Skeletal muscle satellite cell (primary cell): ENCODE measurements at regions not wholly inside any gene's neighbourhood (a gene's known extent, or its start where the extent isn't known, plus 50 kb on each side); places are given as distances from the start of the nearest gene placed in this dataset.
"Not testable (repeated sequence)": the region's sequence is repeated elsewhere in the genome, so short reads cannot be mapped to it uniquely, and the experiment has no call there.

ENCODE experiments used
- H3K27me3 ChIP-seq: 2 replicates; pipeline ENCODE4 v1.7.0; 2013; ENCODE audit warnings: low read length; ENCODE audit not compliant: control insufficient read depth, insufficient read depth
- H3K36me3 ChIP-seq: 2 replicates; pipeline ENCODE4 v1.7.0; 2013; ENCODE audit warnings: mild to moderate bottlenecking, control low read depth, low read length; ENCODE audit not compliant: insufficient read depth
- H3K4me1 ChIP-seq: 2 replicates; pipeline ENCODE4 v1.7.0; 2013; ENCODE audit warnings: low read length; ENCODE audit not compliant: control insufficient read depth, insufficient read depth
- H3K4me2 ChIP-seq: 2 replicates; pipeline ENCODE4 v1.7.0; 2013; ENCODE audit warnings: mild to moderate bottlenecking, low read length
- H3K4me3 ChIP-seq: 2 replicates; pipeline ENCODE4 v1.7.0; 2013; ENCODE audit warnings: low read length
- H3K9ac ChIP-seq: 2 replicates; pipeline ENCODE4 v1.7.0; 2013; ENCODE audit warnings: mild to moderate bottlenecking, low read depth, low read length, moderate library complexity
- H3K9me3 ChIP-seq: replicated peaks from 2 replicates; pipeline ENCODE4 v1.7.0; 2013; ENCODE audit warnings: mild to moderate bottlenecking, control low read depth, low read length

GRCh38 chr4:3641501-3641900 lies 109.3 kb upstream of the LRPAP1 start:
- H3K27me3 ChIP-seq, result no peaks in the 10 kb centered on the region
- H3K9me3 ChIP-seq, result no peaks in the 10 kb centered on the region
- no peak overlapping the region for H3K4me3 ChIP-seq
- peaks cover 25% of the 10 kb centered on the region for H3K4me1 ChIP-seq
- H3K9ac ChIP-seq, result no peak overlapping the region
- no peak overlapping the region for H3K4me2 ChIP-seq
- H3K36me3 ChIP-seq, result no peaks in the 10 kb centered on the region

GRCh38 chr4:3640587-3640962 lies 108.4 kb upstream of the LRPAP1 start:
- no peaks in the 10 kb centered on the region for H3K36me3 ChIP-seq
- no peaks in the 10 kb centered on the region for H3K27me3 ChIP-seq
- no peak overlapping the region for H3K4me2 ChIP-seq
- H3K4me1 ChIP-seq, result peaks cover 18% of the 10 kb centered on the region
- H3K9ac ChIP-seq, result no peak overlapping the region
- no peaks in the 10 kb centered on the region for H3K9me3 ChIP-seq
- H3K4me3 ChIP-seq, result no peak overlapping the region

GRCh38 chr4:3639613-3640586 lies 107.7 kb upstream of the LRPAP1 start:
- H3K27me3 ChIP-seq, result no peaks in the 10 kb centered on the region
- H3K4me2 ChIP-seq, result no peak overlapping the region
- no peak overlapping the region for H3K9ac ChIP-seq
- H3K4me3 ChIP-seq, result no peak overlapping the region
- no peaks in the 10 kb centered on the region for H3K36me3 ChIP-seq
- no peaks in the 10 kb centered on the region for H3K9me3 ChIP-seq
- H3K4me1 ChIP-seq, result peaks cover 11% of the 10 kb centered on the region

GRCh38 chr4:3638080-3638795 lies 106.0 kb upstream of the LRPAP1 start:
- H3K36me3 ChIP-seq, result no peaks in the 10 kb centered on the region
- no peak overlapping the region for H3K4me2 ChIP-seq
- no peak overlapping the region for H3K4me3 ChIP-seq
- H3K9me3 ChIP-seq, result no peaks in the 10 kb centered on the region
- H3K4me1 ChIP-seq, result peaks cover 11% of the 10 kb centered on the region
- H3K27me3 ChIP-seq, result no peaks in the 10 kb centered on the region
- no peak overlapping the region for H3K9ac ChIP-seq

- peaks cover 11% of the 10 kb centered on the region for H3K4me1 ChIP-seq
- no peaks in the 10 kb centered on the region for H3K27me3 ChIP-seq
- no peak overlapping the region for H3K4me3 ChIP-seq
- no peaks in the 10 kb centered on the region for H3K36me3 ChIP-seq
- H3K9me3 ChIP-seq, result no peaks in the 10 kb centered on the region
- H3K9ac ChIP-seq, result no peak overlapping the region
- no peak overlapping the region for H3K4me2 ChIP-seq
Measured at GRCh38 chr4:3637326-3638016, 105.2 kb upstream of the LRPAP1 start.

- Histone ChIP-seq H3K4me3 (no peak overlapping the region), H3K4me2 (no peak overlapping the region), H3K9ac (no peak overlapping the region), H3K9me3 (no peaks in the 10 kb centered on the region), H3K27me3 (no peaks in the 10 kb centered on the region), H3K4me1 (peaks cover 11% of the 10 kb centered on the region), H3K36me3 (no peaks in the 10 kb centered on the region)
Measured at GRCh38 chr4:3636646-3637320, 104.6 kb upstream of the LRPAP1 start.

- H3K27me3 ChIP-seq, H3K4me2 ChIP-seq, H3K9ac ChIP-seq, H3K9me3 ChIP-seq, H3K4me3 ChIP-seq, H3K36me3 ChIP-seq: not testable (repeated sequence)
- peaks cover 11% of the 10 kb centered on the region for H3K4me1 ChIP-seq
Measured at GRCh38 chr4:3636020-3636419, 103.8 kb upstream of the LRPAP1 start.

GRCh38 chr4:3634894-3635820 lies 102.9 kb upstream of the LRPAP1 start:
- H3K9ac ChIP-seq, result no peak overlapping the region
- H3K4me3 ChIP-seq, result no peak overlapping the region
- H3K4me2 ChIP-seq, result no peak overlapping the region
- no peaks in the 10 kb centered on the region for H3K27me3 ChIP-seq
- H3K4me1 ChIP-seq, result peaks cover 2% of the 10 kb centered on the region
- H3K9me3 ChIP-seq, result no peaks in the 10 kb centered on the region
- H3K36me3 ChIP-seq, result no peaks in the 10 kb centered on the region

- Histone ChIP-seq H3K9me3 (no peaks in the 10 kb centered on the region), H3K4me1 (no peaks in the 10 kb centered on the region), H3K27me3 (no peaks in the 10 kb centered on the region), H3K9ac (no peak overlapping the region), H3K36me3 (no peaks in the 10 kb centered on the region), H3K4me3 (no peak overlapping the region), H3K4me2 (no peak overlapping the region)
Measured at GRCh38 chr4:3634281-3634857, 102.1 kb upstream of the LRPAP1 start.

- not testable (repeated sequence) for H3K4me2 ChIP-seq, H3K27me3 ChIP-seq, H3K4me1 ChIP-seq
Measured at GRCh38 chr4:3633277-3633676, 101.1 kb upstream of the LRPAP1 start.

More at GRCh38 chr4:3633277-3633676, 101.1 kb upstream of the LRPAP1 start:
- not testable (repeated sequence) for H3K36me3 ChIP-seq, H3K9me3 ChIP-seq, H3K9ac ChIP-seq, H3K4me3 ChIP-seq
